Mesenchymal stem cell (in vitro differentiated cells and primary cell): ENCODE measurements at regions not wholly inside any gene's neighbourhood (a gene's known extent, or its start where the extent isn't known, plus 50 kb on each side); places are given as distances from the start of the nearest gene placed in this dataset.
A peak's percentile ranks its signal among the peaks of the same experiment; 100 is the strongest.

Source experiments
- DNase-seq: peaks from one replicate; pipeline ENCODE4 v3.0.0-alpha.2; 2013
- H2AFZ ChIP-seq: one replicate; pipeline ENCODE4 v1.6.1; 2013; ENCODE audit warnings: low read depth, mild to moderate bottlenecking, control low read depth, inconsistent platforms, low read length, moderate library complexity
- H2AK5ac ChIP-seq: 2 replicates; pipeline ENCODE4 v1.6.1; 2013; ENCODE audit warnings: low read length, moderate library complexity, mild to moderate bottlenecking, inconsistent platforms; ENCODE audit not compliant: severe bottlenecking
- H2BK120ac ChIP-seq: one replicate; pipeline ENCODE4 v1.6.1; 2013; ENCODE audit warnings: low read depth, mild to moderate bottlenecking, inconsistent platforms, low read length, moderate library complexity
- H2BK12ac ChIP-seq, 2 experiments: one replicate each; pipeline ENCODE4 v1.6.1; 2013; ENCODE audit warnings: inconsistent platforms in 2 of 2, low read length in 2 of 2, mild to moderate bottlenecking in 2 of 2, moderate library complexity in 2 of 2, control low read depth in 1 of 2
- H2BK15ac ChIP-seq: one replicate; pipeline ENCODE4 v1.6.1; 2013; ENCODE audit warnings: mild to moderate bottlenecking, low read depth, inconsistent platforms; ENCODE audit not compliant: poor library complexity, severe bottlenecking
- H2BK5ac ChIP-seq: 2 replicates; pipeline ENCODE4 v1.6.1; 2013; ENCODE audit warnings: low read depth, mild to moderate bottlenecking, low read length, control low read depth, inconsistent platforms; ENCODE audit not compliant: poor library complexity, severe bottlenecking
- H3K14ac ChIP-seq, 2 experiments: one replicate each; pipeline ENCODE4 v1.6.1; 2013; ENCODE audit warnings: inconsistent platforms in 2 of 2, low read length in 2 of 2, control low read depth in 1 of 2, mild to moderate bottlenecking in 1 of 2, moderate library complexity in 1 of 2
- H3K18ac ChIP-seq, 2 experiments: one replicate each; pipeline ENCODE4 v1.6.1; 2013; ENCODE audit warnings: inconsistent platforms in 2 of 2, low read length in 2 of 2, control low read depth in 1 of 2, low read depth in 1 of 2, mild to moderate bottlenecking in 1 of 2
- H3K23ac ChIP-seq, 2 experiments: one replicate each; pipeline ENCODE4 v1.6.1; 2013; ENCODE audit warnings: inconsistent platforms in 2 of 2, low read length in 2 of 2, mild to moderate bottlenecking in 2 of 2, moderate library complexity in 2 of 2, control low read depth in 1 of 2
- H3K27ac ChIP-seq: 2 replicates; pipeline ENCODE4 v1.5.1; 2013; ENCODE audit warnings: mild to moderate bottlenecking, moderate library complexity, low read length, control low read depth, inconsistent platforms; ENCODE audit not compliant: poor library complexity, severe bottlenecking
- H3K27me3 ChIP-seq, 2 experiments: 2 replicates each; pipeline versions ENCODE4 v1.6.1 to v1.7.0; 2013; ENCODE audit warnings: low read length in 2 of 2, mild to moderate bottlenecking in 2 of 2, moderate library complexity in 2 of 2, control low read depth in 1 of 2, inconsistent platforms in 1 of 2; ENCODE audit not compliant: control insufficient read depth in 1 of 2, insufficient read depth in 1 of 2
- H3K36me3 ChIP-seq, 2 experiments: 2 replicates each; pipeline versions ENCODE4 v1.6.1 to v1.7.0; 2013; ENCODE audit warnings: low read length in 2 of 2, control low read depth in 1 of 2, inconsistent platforms in 1 of 2, low read depth in 1 of 2, mild to moderate bottlenecking in 1 of 2; ENCODE audit not compliant: insufficient read depth in 2 of 2, control insufficient read depth in 1 of 2
- H3K4ac ChIP-seq, 2 experiments: one replicate each; pipeline ENCODE4 v1.6.1; 2013; ENCODE audit warnings: inconsistent platforms in 2 of 2, low read length in 2 of 2, mild to moderate bottlenecking in 2 of 2, moderate library complexity in 2 of 2, control low read depth in 1 of 2, low read depth in 1 of 2
- H3K4me1 ChIP-seq: 2 replicates; pipeline ENCODE4 v1.6.1; 2013; ENCODE audit warnings: low read depth, low read length, control low read depth; ENCODE audit not compliant: control insufficient read depth, insufficient read depth
- H3K4me2 ChIP-seq: 2 replicates; pipeline ENCODE4 v1.6.1; 2013; ENCODE audit warnings: low read length, mild to moderate bottlenecking, inconsistent platforms; ENCODE audit not compliant: poor library complexity, severe bottlenecking
- H3K4me3 ChIP-seq, 2 experiments: 2 replicates each; pipeline versions ENCODE4 v1.5.1 to v1.7.0; 2013; ENCODE audit warnings: low read length in 2 of 2, mild to moderate bottlenecking in 2 of 2, control low read depth in 1 of 2, low read depth in 1 of 2; ENCODE audit not compliant: insufficient read depth in 1 of 2
- H3K79me1 ChIP-seq: replicated peaks from 2 replicates; pipeline ENCODE4 v1.6.1; 2013; ENCODE audit warnings: mild to moderate bottlenecking, control low read depth, low read length, inconsistent platforms; ENCODE audit not compliant: poor library complexity, severe bottlenecking
- H3K9ac ChIP-seq: 2 replicates; pipeline ENCODE4 v1.7.0; 2013; ENCODE audit warnings: mild to moderate bottlenecking, low read length, moderate library complexity
- H3K9me3 ChIP-seq: 2 replicates; pipeline ENCODE4 v1.7.0; 2013; ENCODE audit warnings: mild to moderate bottlenecking, low read length; ENCODE audit not compliant: control insufficient read depth
- H4K8ac ChIP-seq: one replicate; pipeline ENCODE4 v1.6.1; 2013; ENCODE audit warnings: inconsistent platforms, mild to moderate bottlenecking, low read length, moderate library complexity
- H4K91ac ChIP-seq: one replicate; pipeline ENCODE4 v1.6.1; 2013; ENCODE audit warnings: mild to moderate bottlenecking, low read length, inconsistent platforms
- WGBS: methylation state at CpG from one replicate; pipeline ENCODE4 v1.1.7; 2013; ENCODE audit warnings: mixed read lengths; 5-methylcytosine and 5-hydroxymethylcytosine counted together

DNA sequence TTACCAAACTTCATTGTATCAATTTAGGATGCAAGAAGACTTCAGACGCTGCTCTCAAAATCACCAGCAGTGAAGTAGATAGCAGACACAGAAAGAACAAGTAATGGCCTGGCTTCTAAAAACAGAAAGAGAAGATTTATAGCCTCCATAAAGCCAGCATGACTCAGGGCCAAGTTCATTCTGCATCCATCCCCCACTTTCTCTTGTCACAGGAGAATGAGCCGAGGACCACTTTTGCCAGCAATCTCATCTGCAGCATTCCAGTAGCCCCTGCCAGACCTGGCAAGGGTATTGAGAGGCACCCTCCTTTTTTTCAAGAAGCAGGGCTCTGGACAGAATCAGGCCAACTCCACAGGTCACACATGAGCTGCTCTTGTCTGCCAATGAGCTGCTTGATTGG, 355.4 kb upstream of the SOX9 start:
- Histone ChIP-seq H3K79me1 (no peaks in the 10 kb centered on the region), H2AFZ (no peak overlapping the region), H3K18ac (peak overlapping the region in 1 of 2 experiments; percentile 5), H3K9me3 (no peaks in the 10 kb centered on the region), H3K27me3 (no peaks in the 10 kb centered on the region), H3K4me2 (no peak overlapping the region), H3K9ac (no peak overlapping the region), H3K14ac (no peak overlapping the region), H4K91ac (no peak overlapping the region), H2BK15ac (peak overlapping the region; percentile 8), H2BK120ac (no peak overlapping the region), H4K8ac (no peak overlapping the region), H3K36me3 (no peaks in the 10 kb centered on the region), H3K23ac (no peak overlapping the region), H2AK5ac (no peak overlapping the region), H2BK12ac (peak overlapping the region in 1 of 2 experiments; percentile 78), H3K4me3 (no peak overlapping the region), H3K4ac (no peak overlapping the region), H3K27ac (no peak overlapping the region), H2BK5ac (no peak overlapping the region), H3K4me1 (peaks cover 6% of the 10 kb centered on the region)
- WGBS, result 5% methylated on average over 2 of the region's 2 CpGs
- DNase-seq, result peak; percentile 59

DNA sequence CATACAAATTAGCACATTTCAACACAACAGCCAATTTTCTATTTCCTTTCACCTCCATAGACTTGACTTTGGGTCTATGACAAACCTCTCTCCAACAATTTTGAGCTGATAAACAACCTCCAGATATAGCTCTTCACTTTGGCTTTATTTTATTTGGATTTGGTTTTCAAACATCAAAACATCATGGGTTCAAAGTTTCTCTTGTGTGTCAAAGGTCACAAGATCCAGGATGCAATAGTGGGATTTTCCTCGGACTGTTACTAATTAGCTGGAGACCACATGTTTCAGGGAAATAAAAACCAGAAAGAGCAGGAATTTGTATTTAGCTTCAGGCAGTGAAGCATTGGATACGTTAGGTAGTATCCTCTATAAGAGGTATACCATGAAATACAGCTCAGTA, 351.0 kb upstream of the SOX9 start:
- WGBS, result 45% methylated on average over 1 of the region's 2 CpGs

DNA sequence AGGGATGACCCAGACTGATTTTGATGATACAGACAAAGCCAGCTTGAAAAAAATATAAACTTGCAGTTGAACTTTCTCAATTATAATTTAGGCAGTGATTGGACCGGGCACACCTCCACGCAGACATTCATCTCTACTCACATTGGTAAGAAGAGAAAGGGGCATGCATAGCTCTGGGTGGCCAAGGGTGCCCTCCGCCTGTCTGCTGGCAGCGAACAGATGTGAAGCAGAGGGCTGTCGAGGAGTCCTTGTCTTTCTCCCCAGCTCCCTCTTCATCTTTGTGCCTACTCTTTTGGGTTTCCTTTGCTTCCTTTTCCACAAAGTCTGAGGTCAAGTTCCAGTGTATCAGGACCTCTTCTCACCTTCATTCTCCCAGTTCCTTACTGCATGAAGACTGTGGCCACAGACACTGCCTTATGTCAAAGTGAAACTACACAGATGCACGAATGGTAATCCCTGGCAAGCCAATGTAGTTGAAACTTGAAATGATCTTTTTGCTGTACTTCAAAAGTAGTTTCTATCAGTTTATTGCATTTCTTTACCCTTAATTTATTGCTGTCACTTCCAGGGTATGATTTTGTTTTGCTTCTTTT, 343.7 kb upstream of the SOX9 start:
- H4K91ac ChIP-seq, result no peak overlapping the region
- no peak overlapping the region for H3K14ac ChIP-seq
- no peak overlapping the region for H3K23ac ChIP-seq
- H3K79me1 ChIP-seq, result no peaks in the 10 kb centered on the region
- H4K8ac ChIP-seq, result no peak overlapping the region
- no peak overlapping the region for H3K9ac ChIP-seq
- no peak overlapping the region for H3K27ac ChIP-seq
- no peaks in the 10 kb centered on the region for H3K9me3 ChIP-seq
- no peak overlapping the region for H3K4ac ChIP-seq
- H3K27me3 ChIP-seq, result peaks cover 0 to 9% of the 10 kb centered on the region in 2 experiments
- H3K4me3 ChIP-seq, result peak overlapping the region in 1 of 2 experiments; percentile 59
- peak; percentile 26 for DNase-seq
- H2AK5ac ChIP-seq, result no peak overlapping the region
- H2AFZ ChIP-seq, result no peak overlapping the region
- H2BK12ac ChIP-seq, result no peak overlapping the region
- no peak overlapping the region for H2BK15ac ChIP-seq
- no peak overlapping the region for H2BK120ac ChIP-seq
- H3K36me3 ChIP-seq, result no peaks in the 10 kb centered on the region
- no peaks in the 10 kb centered on the region for H3K4me1 ChIP-seq
- no peak overlapping the region for H3K18ac ChIP-seq
- H3K4me2 ChIP-seq, result no peak overlapping the region
- H2BK5ac ChIP-seq, result no peak overlapping the region
- 84% methylated on average over 6 of the region's 6 CpGs for WGBS

More for the DNA sequence above, 351.0 kb upstream of the SOX9 start:
- Histone ChIP-seq H3K4me3 (no peak overlapping the region), H3K27ac (no peak overlapping the region), H3K23ac (no peak overlapping the region), H3K79me1 (no peaks in the 10 kb centered on the region), H2BK5ac (no peak overlapping the region), H2BK12ac (no peak overlapping the region), H3K36me3 (no peaks in the 10 kb centered on the region), H2BK15ac (no peak overlapping the region), H3K14ac (no peak overlapping the region), H3K4me1 (peaks cover 2% of the 10 kb centered on the region), H4K91ac (no peak overlapping the region), H3K4me2 (no peak overlapping the region), H3K9me3 (no peaks in the 10 kb centered on the region), H4K8ac (no peak overlapping the region), H3K9ac (no peak overlapping the region), H2BK120ac (no peak overlapping the region), H2AFZ (no peak overlapping the region), H3K27me3 (no peaks in the 10 kb centered on the region), H3K18ac (no peak overlapping the region), H3K4ac (no peak overlapping the region), H2AK5ac (no peak overlapping the region)
- DNase-seq, result no peak

DNA sequence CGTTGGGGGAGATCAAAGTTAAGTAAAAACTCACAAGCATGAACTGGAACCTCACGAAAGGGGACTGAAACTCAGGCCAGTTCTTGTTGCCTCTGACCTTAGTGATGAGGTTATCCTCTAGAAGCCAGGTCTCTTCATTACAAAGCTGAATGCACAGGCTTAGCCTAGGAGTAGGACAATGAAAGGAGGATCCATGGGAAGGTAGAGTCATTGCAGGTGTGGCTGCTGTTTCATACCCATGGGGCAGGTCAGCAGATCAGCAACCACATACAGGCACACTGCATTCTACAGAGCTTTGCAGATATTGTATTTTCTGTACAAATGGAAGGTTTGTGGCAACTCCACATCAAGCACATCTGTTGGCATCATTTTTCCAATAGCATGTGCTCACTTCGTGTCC, 341.3 kb upstream of the SOX9 start:
- Histone ChIP-seq H2BK12ac (no peak overlapping the region), H3K9ac (no peak overlapping the region)

More for the DNA sequence above, 341.3 kb upstream of the SOX9 start:
- Histone ChIP-seq H3K4me1 (no peaks in the 10 kb centered on the region), H3K14ac (no peak overlapping the region), H2BK5ac (no peak overlapping the region), H3K36me3 (no peaks in the 10 kb centered on the region), H3K79me1 (no peaks in the 10 kb centered on the region), H3K27me3 (peaks cover 0 to 9% of the 10 kb centered on the region in 2 experiments), H2AFZ (no peak overlapping the region), H3K27ac (no peak overlapping the region), H4K8ac (no peak overlapping the region), H3K18ac (no peak overlapping the region), H2BK120ac (no peak overlapping the region), H2BK15ac (no peak overlapping the region), H3K9me3 (no peaks in the 10 kb centered on the region), H3K4me2 (no peak overlapping the region), H3K23ac (no peak overlapping the region), H3K4ac (no peak overlapping the region), H3K4me3 (no peak overlapping the region), H2AK5ac (no peak overlapping the region), H4K91ac (no peak overlapping the region)
- DNase-seq, result no peak
- WGBS, result 87% methylated on average over 3 of the region's 3 CpGs
